Stimulated activated naive B cell treated with anti-CD40 and anti-IgM and Interleukin-4, amounts not matched to agents 10 μg/mL and 1 μg/mL and 100 μg/mL, for 72 hours (primary cell): ENCODE measurements at regions not wholly inside any gene's neighbourhood (a gene's known extent, or its start where the extent isn't known, plus 50 kb on each side); places are given as distances from the start of the nearest gene placed in this dataset.

Experiments used
- ATAC-seq, 2 donors: fragments of 150-1000 bp; cut with Tn5 transposase; replicated peaks; 2 replicates each; pipeline ENCODE4 v1.10.0; 2021; ENCODE audit warnings: moderate library complexity in 1 of 2
- DNase-seq: peaks from one replicate; pipeline ENCODE4 v3.0.0; 2021
- H3K27ac Mint-ChIP-seq: one replicate; pipeline ENCODE4 v1.8.0; 2022; ENCODE audit warnings: mild to moderate bottlenecking, mixed read lengths
- H3K27me3 Mint-ChIP-seq, 2 donors: one replicate each; pipeline ENCODE4 v1.8.0; 2022; ENCODE audit warnings: mixed read lengths in 2 of 2
- H3K36me3 Mint-ChIP-seq, 2 donors: one replicate each; pipeline ENCODE4 v1.8.0; 2022; ENCODE audit warnings: mixed read lengths in 2 of 2, mild to moderate bottlenecking in 1 of 2
- H3K4me1 Mint-ChIP-seq, 2 donors: one replicate each; pipeline ENCODE4 v1.8.0; 2022; ENCODE audit warnings: mixed read lengths in 2 of 2, mild to moderate bottlenecking in 1 of 2
- H3K4me3 Mint-ChIP-seq, 2 donors: one replicate each; pipeline ENCODE4 v1.8.0; 2022; ENCODE audit warnings: mild to moderate bottlenecking in 2 of 2, mixed read lengths in 2 of 2, moderate library complexity in 1 of 2
- H3K9me3 Mint-ChIP-seq, 2 donors: one replicate each; pipeline ENCODE4 v1.8.0; 2022; ENCODE audit warnings: mixed read lengths in 2 of 2, mild to moderate bottlenecking in 1 of 2

DNA sequence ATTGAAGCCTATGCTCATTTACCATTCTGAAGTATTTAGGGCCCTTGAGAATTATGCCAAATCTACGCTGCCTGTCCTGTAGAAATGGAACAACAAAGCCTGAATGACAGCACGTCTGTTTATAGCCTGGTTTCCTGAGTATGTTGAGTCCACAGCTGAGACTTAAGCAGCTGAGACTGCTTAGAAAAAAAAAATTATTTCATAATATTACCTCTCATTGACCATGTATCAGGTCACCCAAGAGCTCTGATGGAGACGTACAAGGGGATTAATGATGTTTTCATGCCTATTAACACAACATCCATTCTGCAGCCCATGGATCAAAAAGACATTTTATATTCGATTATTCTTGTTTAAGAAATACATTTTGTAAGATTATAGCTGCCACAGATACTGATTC lies 387.2 kb upstream of the NCAM2 start:
- peaks cover 3 to 5% of the 10 kb centered on the region in 2 donors for H3K9me3 Mint-ChIP-seq
- H3K4me3 Mint-ChIP-seq = no peak overlapping the region
- no peak overlapping the region for H3K27ac Mint-ChIP-seq
- no peaks in the 10 kb centered on the region for H3K4me1 Mint-ChIP-seq
- ATAC-seq = no peak
- H3K27me3 Mint-ChIP-seq = no peaks in the 10 kb centered on the region
- DNase-seq = no peak
- H3K36me3 Mint-ChIP-seq = no peaks in the 10 kb centered on the region

DNA sequence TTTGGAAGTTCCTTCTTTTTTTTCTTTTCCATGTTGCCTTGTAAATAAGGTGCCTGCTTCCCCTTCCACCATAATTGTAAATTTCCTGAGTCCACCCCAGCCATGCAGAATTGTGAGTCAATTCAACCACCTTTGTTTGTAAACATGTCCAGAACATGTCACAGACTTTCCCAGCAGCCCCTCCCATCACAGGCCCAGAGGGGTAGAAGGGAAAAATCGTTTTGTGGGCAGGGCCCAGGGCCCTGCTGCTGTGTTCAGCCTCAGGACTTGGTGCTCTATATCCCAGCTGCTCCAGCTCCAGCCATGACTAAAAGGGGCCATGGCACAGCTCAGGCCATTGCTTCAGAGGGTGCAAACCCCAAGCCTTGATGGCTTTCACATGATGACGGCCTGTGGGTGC lies 384.6 kb upstream of the NCAM2 start:
- Mint-ChIP-seq H3K4me3 (no peak overlapping the region), H3K27me3 (no peaks in the 10 kb centered on the region), H3K4me1 (no peaks in the 10 kb centered on the region), H3K27ac (no peak overlapping the region), H3K36me3 (no peaks in the 10 kb centered on the region), H3K9me3 (peaks cover 1 to 4% of the 10 kb centered on the region in 2 donors)
- no peak for ATAC-seq
- DNase-seq = no peak

DNA sequence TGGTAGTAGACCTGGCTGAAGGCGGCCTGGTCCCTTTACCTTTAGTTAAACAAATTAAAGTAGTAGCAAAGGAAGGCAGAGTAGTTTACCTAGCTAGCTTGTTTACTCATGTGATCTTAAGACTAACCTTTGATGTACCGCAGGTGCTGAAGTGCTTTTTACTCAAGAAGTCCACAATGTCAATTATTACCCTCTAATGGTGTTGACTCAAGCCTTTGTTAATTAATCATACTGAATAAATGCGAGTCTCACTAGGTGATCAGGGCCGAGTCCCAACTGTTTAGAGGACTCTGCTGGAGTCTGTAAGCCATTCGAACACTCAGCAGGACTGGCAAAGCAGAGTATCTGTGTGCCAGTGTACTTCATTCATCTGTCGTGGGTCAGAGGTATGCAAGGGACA lies 381.1 kb upstream of the NCAM2 start:
- no peak for ATAC-seq
- H3K4me3 Mint-ChIP-seq = no peak overlapping the region
- no peaks in the 10 kb centered on the region for H3K27me3 Mint-ChIP-seq
- no peak for DNase-seq
- no peak overlapping the region for H3K27ac Mint-ChIP-seq
- H3K4me1 Mint-ChIP-seq = no peaks in the 10 kb centered on the region
- H3K36me3 Mint-ChIP-seq = no peaks in the 10 kb centered on the region
- peaks cover 1 to 4% of the 10 kb centered on the region in 2 donors for H3K9me3 Mint-ChIP-seq

DNA sequence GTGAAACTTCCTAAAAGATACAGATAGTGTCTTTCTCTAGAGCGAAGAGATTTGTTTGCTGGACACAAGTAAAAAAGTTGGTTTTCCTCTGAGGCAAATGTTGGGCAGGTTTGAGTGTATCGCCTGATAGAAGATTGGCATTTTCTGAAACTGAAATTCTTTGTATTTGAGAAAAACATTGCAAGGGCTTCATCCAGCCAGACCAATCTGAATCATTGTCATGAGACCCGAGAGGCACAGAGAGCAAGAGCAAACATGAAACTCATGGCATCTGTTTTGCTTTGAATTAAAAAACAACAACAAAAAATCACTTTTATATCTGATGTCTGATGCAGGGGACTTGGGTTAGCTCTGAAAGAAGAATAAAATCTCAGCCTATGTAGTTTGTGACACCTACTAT lies 379.3 kb upstream of the NCAM2 start:
- H3K4me3 Mint-ChIP-seq = no peak overlapping the region
- ATAC-seq (no peak), DNase-seq (no peak)
- no peaks in the 10 kb centered on the region for H3K27me3 Mint-ChIP-seq
- no peak overlapping the region for H3K27ac Mint-ChIP-seq
- H3K4me1 Mint-ChIP-seq = no peaks in the 10 kb centered on the region
- no peaks in the 10 kb centered on the region for H3K36me3 Mint-ChIP-seq
- H3K9me3 Mint-ChIP-seq = peaks cover 4 to 9% of the 10 kb centered on the region in 2 donors

DNA sequence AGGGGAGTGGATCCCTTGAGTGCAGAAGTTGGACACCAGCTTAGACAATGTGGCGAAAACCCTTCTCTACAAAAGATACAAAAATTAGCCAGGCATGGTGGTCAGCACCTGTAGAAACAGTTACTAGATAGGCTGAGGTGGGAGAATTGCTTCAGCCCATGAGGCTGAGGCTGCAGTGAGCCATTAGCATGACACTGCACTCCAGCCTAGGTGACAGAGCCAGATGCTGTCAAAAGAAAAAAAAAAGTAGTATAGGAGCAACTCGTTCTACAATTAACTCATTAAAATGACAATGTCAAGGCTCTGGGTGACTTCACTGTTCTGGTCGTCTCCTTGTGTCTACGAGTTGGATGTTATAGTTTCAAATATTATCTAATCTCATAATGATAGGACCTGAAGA lies 370.6 kb upstream of the NCAM2 start:
- DNase-seq (no peak), ATAC-seq (no peak)
- Mint-ChIP-seq H3K9me3 (peaks cover 4 to 11% of the 10 kb centered on the region in 2 donors), H3K27me3 (no peaks in the 10 kb centered on the region), H3K36me3 (no peaks in the 10 kb centered on the region), H3K4me1 (no peaks in the 10 kb centered on the region), H3K27ac (no peak overlapping the region), H3K4me3 (no peak overlapping the region)

DNA sequence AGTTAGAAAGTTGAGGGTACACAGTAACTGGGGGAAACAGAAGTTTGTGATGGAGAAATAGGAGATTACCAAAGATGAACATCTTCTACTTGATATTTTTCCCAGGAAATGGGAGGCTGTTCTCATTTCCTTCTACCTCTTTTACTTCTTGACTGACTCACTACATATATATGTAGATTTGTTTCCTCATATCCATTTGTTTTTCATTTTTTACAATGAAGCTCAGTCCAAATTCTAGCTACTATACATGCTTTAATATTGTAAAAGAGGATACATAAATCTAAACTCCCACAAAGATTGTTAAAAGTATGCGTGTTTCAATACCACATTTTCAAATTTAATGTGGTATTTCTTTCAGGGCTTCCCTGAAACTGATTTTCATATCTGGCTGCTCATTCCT lies 366.6 kb upstream of the NCAM2 start:
- H3K4me1 Mint-ChIP-seq = no peaks in the 10 kb centered on the region
- H3K9me3 Mint-ChIP-seq = peaks cover 2 to 4% of the 10 kb centered on the region in 2 donors
- no peak for DNase-seq
- no peaks in the 10 kb centered on the region for H3K36me3 Mint-ChIP-seq
- no peak overlapping the region for H3K4me3 Mint-ChIP-seq
- no peak overlapping the region for H3K27ac Mint-ChIP-seq
- ATAC-seq = no peak
- no peaks in the 10 kb centered on the region for H3K27me3 Mint-ChIP-seq

DNA sequence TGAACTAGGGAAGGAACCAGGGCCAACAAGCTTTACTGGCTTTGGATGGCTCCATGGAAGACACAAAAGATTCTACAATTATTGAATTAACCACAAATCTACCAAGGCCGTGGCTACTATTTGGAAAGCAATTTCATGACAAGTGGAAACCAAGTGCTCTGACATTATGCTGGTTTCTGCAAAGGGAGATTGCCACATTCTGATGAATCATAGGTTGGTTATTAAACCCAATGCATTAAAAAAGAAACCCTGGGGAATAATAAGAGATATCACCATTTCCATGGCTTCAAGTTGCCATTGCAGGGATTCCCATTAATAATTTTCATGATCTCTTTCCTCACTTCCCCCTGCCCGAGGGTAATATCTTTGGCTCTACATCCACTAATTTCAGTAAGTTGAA lies 359.2 kb upstream of the NCAM2 start:
- Mint-ChIP-seq H3K27me3 (no peaks in the 10 kb centered on the region), H3K27ac (no peak overlapping the region), H3K4me1 (no peaks in the 10 kb centered on the region), H3K9me3 (peaks cover 4 to 9% of the 10 kb centered on the region in 2 donors), H3K36me3 (no peaks in the 10 kb centered on the region), H3K4me3 (no peak overlapping the region)
- no peak for DNase-seq
- ATAC-seq = no peak

DNA sequence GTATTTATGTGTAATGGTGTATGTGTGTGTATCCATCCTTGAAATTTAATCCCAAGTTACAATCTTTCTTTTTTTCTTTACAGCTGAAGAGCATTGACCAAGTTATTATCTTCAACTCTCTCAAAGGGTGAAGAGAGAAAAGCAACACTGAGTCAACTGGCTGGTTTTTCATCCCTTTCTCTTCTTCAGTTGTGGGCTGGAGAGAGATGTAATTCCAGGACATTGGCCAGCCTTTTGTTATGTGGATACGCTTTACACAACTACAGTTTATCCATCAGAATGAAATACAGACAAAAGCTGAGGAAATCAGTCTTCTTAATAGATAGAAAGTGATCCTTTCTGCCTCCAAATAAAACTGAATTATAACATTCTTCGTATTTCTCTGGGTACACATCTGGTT lies 357.0 kb upstream of the NCAM2 start:
- ATAC-seq = no peak
- H3K4me3 Mint-ChIP-seq = no peak overlapping the region

DNA sequence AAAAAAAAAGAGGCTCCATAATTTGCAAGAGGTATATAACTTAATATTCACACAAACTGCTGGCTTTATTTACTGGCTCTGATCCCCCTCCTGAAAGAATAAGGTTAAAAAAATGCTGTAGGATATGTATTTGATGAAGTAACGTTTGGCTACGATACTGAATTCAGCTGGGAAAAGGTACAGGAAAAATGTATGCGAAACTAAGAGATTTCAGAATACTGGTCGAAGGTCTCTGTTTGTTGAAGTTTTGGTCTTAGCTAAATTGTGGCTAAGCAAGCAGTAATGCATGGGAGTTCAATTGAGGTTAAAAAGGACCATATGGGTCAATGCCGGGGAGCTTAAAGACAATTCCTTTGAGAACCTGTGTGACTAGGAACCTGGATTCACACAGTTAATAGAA lies 355.5 kb upstream of the NCAM2 start:
- H3K36me3 Mint-ChIP-seq = no peaks in the 10 kb centered on the region
- no peak overlapping the region for H3K27ac Mint-ChIP-seq
- H3K27me3 Mint-ChIP-seq = no peaks in the 10 kb centered on the region
- H3K4me3 Mint-ChIP-seq = no peak overlapping the region
- H3K4me1 Mint-ChIP-seq = no peaks in the 10 kb centered on the region
- DNase-seq = no peak
- no peak for ATAC-seq
- peaks cover 5% of the 10 kb centered on the region in 2 donors for H3K9me3 Mint-ChIP-seq

More for the DNA sequence above, 357.0 kb upstream of the NCAM2 start:
- Mint-ChIP-seq H3K27me3 (no peaks in the 10 kb centered on the region), H3K4me1 (no peaks in the 10 kb centered on the region), H3K9me3 (peaks cover 4 to 5% of the 10 kb centered on the region in 2 donors), H3K27ac (no peak overlapping the region), H3K36me3 (no peaks in the 10 kb centered on the region)
- DNase-seq = no peak

DNA sequence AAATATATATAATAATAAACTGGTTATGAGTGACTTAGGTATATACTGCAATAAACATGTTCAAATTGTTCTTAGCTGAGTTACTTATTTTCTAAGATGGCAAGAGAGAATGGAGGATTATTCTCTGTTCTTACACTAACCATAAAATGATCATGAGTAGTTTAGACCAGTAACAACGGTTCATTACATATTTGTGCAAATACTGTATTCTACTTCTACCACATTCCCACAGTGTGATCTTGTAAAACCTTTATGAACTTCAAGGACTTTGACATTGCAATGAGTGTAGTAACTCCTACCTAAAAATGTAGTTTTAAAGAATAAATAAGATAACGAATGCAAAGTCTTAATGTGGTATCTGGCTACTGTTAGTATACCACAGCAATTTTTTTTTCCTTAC lies 353.7 kb upstream of the NCAM2 start:
- Mint-ChIP-seq H3K27me3 (no peaks in the 10 kb centered on the region), H3K4me1 (no peaks in the 10 kb centered on the region), H3K4me3 (no peak overlapping the region), H3K27ac (no peak overlapping the region), H3K9me3 (peaks cover 3 to 4% of the 10 kb centered on the region in 2 donors), H3K36me3 (no peaks in the 10 kb centered on the region)
- ATAC-seq (no peak), DNase-seq (no peak)

DNA sequence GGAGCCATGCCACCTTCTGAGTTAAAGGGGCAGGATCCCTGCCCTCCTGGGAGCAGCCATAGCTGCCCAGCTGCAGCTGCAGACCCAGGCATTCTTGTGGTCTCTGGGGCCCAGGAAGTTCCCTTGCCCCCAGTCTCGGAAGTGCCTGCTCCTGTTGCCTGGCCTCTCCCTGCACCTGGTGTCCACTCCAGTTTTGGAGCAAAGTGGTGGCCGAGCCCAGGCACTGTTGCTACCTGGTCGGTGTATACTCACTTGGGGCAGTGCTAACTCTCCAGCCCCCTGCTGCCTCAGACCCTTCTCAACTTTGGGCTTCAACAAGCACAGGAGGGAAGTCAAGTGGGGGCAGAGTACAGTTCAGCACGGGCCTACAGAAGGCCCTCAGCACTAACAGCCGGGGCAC lies 352.9 kb upstream of the NCAM2 start:
- peak in 1 of 2 donors; percentile 14 for ATAC-seq
- no peak overlapping the region for H3K27ac Mint-ChIP-seq
- H3K4me3 Mint-ChIP-seq = no peak overlapping the region
- peaks cover 3 to 4% of the 10 kb centered on the region in 2 donors for H3K9me3 Mint-ChIP-seq
- H3K4me1 Mint-ChIP-seq = no peaks in the 10 kb centered on the region
- no peaks in the 10 kb centered on the region for H3K36me3 Mint-ChIP-seq
- no peak for DNase-seq
- no peaks in the 10 kb centered on the region for H3K27me3 Mint-ChIP-seq

DNA sequence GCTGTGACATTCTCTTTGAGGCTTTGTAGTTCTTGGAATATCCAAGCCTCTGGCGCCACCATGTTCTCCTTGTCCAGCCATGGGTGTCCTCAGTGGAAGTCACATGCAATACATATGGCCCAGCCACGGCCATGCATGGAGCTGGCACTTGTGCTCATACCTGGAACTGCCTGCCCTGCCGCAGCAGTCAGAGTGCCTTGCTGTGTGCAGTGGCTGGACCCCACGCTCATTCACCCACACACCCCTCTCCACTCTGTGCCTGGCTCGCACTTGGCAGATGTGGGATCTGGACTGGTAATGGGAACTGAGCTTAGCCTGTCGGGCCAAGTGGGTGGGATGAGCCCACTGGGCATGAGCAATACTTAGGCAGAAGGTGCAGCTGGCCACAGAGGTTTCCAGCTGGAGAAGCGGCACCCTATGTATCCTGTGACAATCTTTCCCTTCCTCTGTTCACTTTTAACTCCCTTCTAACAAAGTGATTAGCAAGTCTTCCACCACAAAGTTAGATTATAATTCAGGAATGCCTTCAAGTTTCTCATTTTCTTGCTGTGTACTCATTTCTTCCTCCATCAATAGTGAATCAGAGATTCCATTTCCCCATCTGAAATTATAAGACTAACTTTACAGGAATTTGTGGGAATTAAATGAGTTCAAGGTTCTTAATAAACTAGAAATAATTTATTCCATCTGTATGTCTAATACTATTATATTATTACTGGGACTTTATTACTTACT lies 351.6 kb upstream of the NCAM2 start:
- ATAC-seq (peak in 1 of 2 donors; percentile 16), DNase-seq (no peak)
- Mint-ChIP-seq H3K27ac (no peak overlapping the region), H3K4me3 (no peak overlapping the region), H3K4me1 (no peaks in the 10 kb centered on the region), H3K27me3 (no peaks in the 10 kb centered on the region), H3K36me3 (no peaks in the 10 kb centered on the region), H3K9me3 (peaks cover 3 to 4% of the 10 kb centered on the region in 2 donors)

DNA sequence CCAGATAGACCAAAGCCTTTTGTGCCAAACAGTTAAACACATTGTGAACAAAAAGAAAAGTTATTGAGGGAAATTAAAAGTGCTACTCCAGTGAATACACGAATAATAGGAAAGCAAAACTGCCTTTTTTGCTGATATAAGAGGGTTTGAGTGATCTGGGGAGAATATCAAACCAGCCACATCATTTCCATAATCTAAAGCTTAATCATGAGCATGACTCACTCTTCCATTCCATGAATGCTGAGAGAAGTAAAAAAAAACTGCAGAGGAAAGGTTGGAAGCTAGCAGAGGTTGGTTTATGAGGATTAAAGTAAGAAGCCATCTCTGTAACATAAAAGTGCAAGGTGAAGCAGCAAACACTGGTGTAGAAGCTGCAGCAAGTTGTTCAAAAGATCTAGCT lies 350.6 kb upstream of the NCAM2 start:
- Mint-ChIP-seq H3K4me3 (no peak overlapping the region), H3K9me3 (peaks cover 3 to 4% of the 10 kb centered on the region in 2 donors), H3K27me3 (no peaks in the 10 kb centered on the region), H3K36me3 (no peaks in the 10 kb centered on the region), H3K4me1 (no peaks in the 10 kb centered on the region), H3K27ac (no peak overlapping the region)
- DNase-seq = no peak
- no peak for ATAC-seq

DNA sequence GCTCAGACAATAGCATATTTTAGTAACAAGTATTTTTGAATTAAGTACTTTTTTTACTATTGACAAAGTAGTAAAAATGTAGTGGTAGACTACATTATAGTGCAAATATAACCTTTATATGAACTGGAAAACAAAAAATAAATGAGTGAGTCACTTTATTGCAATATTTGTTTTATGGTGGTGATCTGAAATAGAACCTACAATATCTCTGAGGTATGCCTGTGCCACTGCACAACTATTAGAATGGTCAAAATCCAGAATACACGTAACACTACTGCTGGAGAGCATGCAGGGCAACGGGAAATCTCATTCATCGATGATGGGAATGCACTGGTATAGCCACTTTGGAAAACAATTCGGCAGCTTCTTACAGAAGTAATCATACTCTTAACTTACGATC lies 349.0 kb upstream of the NCAM2 start:
- no peaks in the 10 kb centered on the region for H3K27me3 Mint-ChIP-seq

DNA sequence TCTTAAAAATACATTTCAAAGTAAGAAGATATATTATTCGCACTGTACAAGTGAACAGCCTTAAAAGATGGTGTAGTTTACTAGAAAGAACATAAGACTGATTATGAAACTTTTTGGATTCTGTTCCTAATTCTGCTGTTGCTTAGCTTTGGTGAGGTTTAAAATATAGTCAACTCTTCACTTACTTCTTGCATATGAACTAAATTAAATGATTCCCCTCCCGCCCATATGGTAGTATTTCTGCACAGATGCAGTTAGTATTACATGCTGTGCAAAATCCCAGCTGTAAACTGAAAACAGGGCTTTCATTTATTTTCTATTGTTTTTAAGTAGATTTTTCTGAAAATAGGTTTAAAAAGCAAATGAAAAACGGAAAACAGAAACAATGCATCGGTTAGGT lies 345.4 kb upstream of the NCAM2 start:
- Mint-ChIP-seq H3K27me3 (no peaks in the 10 kb centered on the region), H3K36me3 (no peaks in the 10 kb centered on the region), H3K9me3 (peaks cover 1 to 4% of the 10 kb centered on the region in 2 donors), H3K4me3 (no peak overlapping the region), H3K4me1 (no peaks in the 10 kb centered on the region), H3K27ac (no peak overlapping the region)
- no peak for DNase-seq
- no peak for ATAC-seq

More for the DNA sequence above, 349.0 kb upstream of the NCAM2 start:
- H3K4me1 Mint-ChIP-seq = no peaks in the 10 kb centered on the region
- H3K4me3 Mint-ChIP-seq = no peak overlapping the region
- H3K36me3 Mint-ChIP-seq = no peaks in the 10 kb centered on the region
- no peak overlapping the region for H3K27ac Mint-ChIP-seq
- H3K9me3 Mint-ChIP-seq = peaks cover 3 to 4% of the 10 kb centered on the region in 2 donors
- DNase-seq (no peak), ATAC-seq (no peak)

DNA sequence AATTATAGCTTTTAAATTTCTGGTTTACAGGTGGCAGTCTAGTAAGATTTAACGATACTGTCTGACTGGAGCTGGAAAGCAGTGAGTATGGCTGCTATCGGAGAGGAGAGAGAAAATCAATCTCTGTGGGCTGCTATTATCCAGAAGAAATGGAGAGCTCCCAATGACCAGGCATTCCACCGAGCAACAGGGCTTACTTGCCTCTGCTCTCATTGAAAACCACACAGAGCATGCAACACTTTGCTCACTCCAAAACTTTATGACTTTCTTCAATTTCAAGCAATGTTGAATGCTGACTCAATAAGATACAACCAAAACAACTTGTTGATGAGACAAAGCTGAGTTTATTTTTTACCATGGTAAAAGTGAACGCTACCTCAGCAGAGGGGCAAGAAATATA lies 337.0 kb upstream of the NCAM2 start:
- H3K9me3 Mint-ChIP-seq = peaks cover under 1 to 6% of the 10 kb centered on the region in 2 donors

More for the DNA sequence above, 337.0 kb upstream of the NCAM2 start:
- DNase-seq = no peak
- H3K4me1 Mint-ChIP-seq = no peaks in the 10 kb centered on the region
- no peak for ATAC-seq
- no peaks in the 10 kb centered on the region for H3K27me3 Mint-ChIP-seq
- H3K4me3 Mint-ChIP-seq = no peak overlapping the region
- no peaks in the 10 kb centered on the region for H3K36me3 Mint-ChIP-seq
- H3K27ac Mint-ChIP-seq = no peak overlapping the region
